Esophagus squamous epithelium (tissue), 5 donors: ENCODE measurements at regions not wholly inside any gene's neighbourhood (a gene's known extent, or its start where the extent isn't known, plus 50 kb on each side); places are given as distances from the start of the nearest gene placed in this dataset.

ENCODE experiments used
- DNase-seq: peaks from one replicate; lab custom pipeline; 2025; lab: John Stamatoyannopoulos, UW
- H3K27ac ChIP-seq, 4 donors: fragments of 200-600 bp; sonication (generic); one replicate each; pipeline ENCODE4 v1.5.1; 2016 to 2019; ENCODE audit warnings: mild to moderate bottlenecking in 1 of 4
- H3K27me3 ChIP-seq, 4 donors: fragments of 200-600 bp; sonication (generic); 1 replicate in 3 of 4; 2 replicates in 1 of 4; pipeline versions ENCODE4 v1.5.1 to v1.6.0; 2017 to 2021; ENCODE audit warnings: antibody characterized with exemption in 1 of 4
- H3K36me3 ChIP-seq, 3 donors: fragments of 200-600 bp; sonication (generic); one replicate each; pipeline ENCODE4 v1.5.1; 2016 to 2019
- H3K4me1 ChIP-seq, 3 donors: fragments of 200-600 bp; sonication (generic); one replicate each; pipeline ENCODE4 v1.5.1; 2017 to 2019
- H3K4me3 ChIP-seq, 4 donors: fragments of 200-600 bp; sonication (generic); 1 replicate in 3 of 4; 2 replicates in 1 of 4; pipeline ENCODE4 v1.5.1; 2016 to 2019; ENCODE audit warnings: mild to moderate bottlenecking in 2 of 4, moderate library complexity in 1 of 4
- H3K9me3 ChIP-seq, 3 donors: fragments of 200-600 bp; sonication (generic); one replicate each; pipeline ENCODE4 v1.5.1; 2016 to 2019
- CTCF ChIP-seq, 6 experiments: fragments of 450-650 bp in 4 of 6; fragments of 200-600 bp in 2 of 6; sonication (generic) in 2 of 6; IDR thresholded peaks; one replicate each; pipeline ENCODE4 v1.5.1; 2016 to 2019; ENCODE audit warnings: antibody characterized with exemption in 6 of 6, mild to moderate bottlenecking in 4 of 6, moderate library complexity in 4 of 6
- POLR2A ChIP-seq, 4 donors: fragments of 450-650 bp; IDR thresholded peaks; one replicate each; pipeline ENCODE4 v1.6.1; 2017; ENCODE audit warnings: antibody characterized with exemption in 4 of 4, mild to moderate bottlenecking in 4 of 4, moderate library complexity in 3 of 4
- WGBS, 2 donors: methylation state at CpG; one replicate each; pipeline ENCODE4 v1.1.5; 2018; 5-methylcytosine and 5-hydroxymethylcytosine counted together
- intact Hi-C: fragments of 100-400 bp; cut with DNase I; formaldehyde crosslinking; loops from one replicate; pipeline ENCODE4 v1.15.0; 2022
- donor health status: DM: yes; HTN: yes; CAD: no.

GRCh38 chr2:103292573-103292972 is 530.7 kb downstream of the TMEM182 start:
- 57 to 61% methylated on average over 6 of the region's 6 CpGs for WGBS, 2 donors
- intact Hi-C loops: no loop called here
- no peaks in the 10 kb centered on the region for H3K27me3 ChIP-seq
- no peak overlapping the region for H3K4me3 ChIP-seq
- no peaks in the 10 kb centered on the region for H3K36me3 ChIP-seq
- H3K9me3 ChIP-seq: no peaks in the 10 kb centered on the region
- no peaks in the 10 kb centered on the region for H3K4me1 ChIP-seq
- TF ChIP-seq POLR2A (IDR thresholded peaks at IDR 0.05): no peak
- no peak for TF ChIP-seq CTCF (IDR thresholded peaks at IDR 0.05)
- DNase-seq: no peak
- no peak overlapping the region for H3K27ac ChIP-seq

GRCh38 chr2:103293067-103293741 is 531.4 kb downstream of the TMEM182 start:
- Histone ChIP-seq H3K27me3 (no peaks in the 10 kb centered on the region), H3K27ac (no peak overlapping the region), H3K36me3 (no peaks in the 10 kb centered on the region), H3K9me3 (no peaks in the 10 kb centered on the region), H3K4me1 (no peaks in the 10 kb centered on the region), H3K4me3 (no peak overlapping the region)
- intact Hi-C loops: no loop called here
- no peak for DNase-seq
- 29 to 43% methylated on average over 10 to 16 of the region's 16 CpGs for WGBS, 2 donors
- TF ChIP-seq CTCF (IDR thresholded peaks at IDR 0.05) (no peak), POLR2A (IDR thresholded peaks at IDR 0.05) (no peak)

- Histone ChIP-seq H3K4me3 (no peak overlapping the region), H3K9me3 (no peaks in the 10 kb centered on the region), H3K4me1 (no peaks in the 10 kb centered on the region), H3K27me3 (no peaks in the 10 kb centered on the region), H3K36me3 (no peaks in the 10 kb centered on the region), H3K27ac (no peak overlapping the region)
- no peak for DNase-seq
- TF ChIP-seq POLR2A (IDR thresholded peaks at IDR 0.05) (no peak), CTCF (IDR thresholded peaks at IDR 0.05) (no peak)
- 30 to 58% methylated on average over 3 of the region's 3 CpGs for WGBS, 2 donors
- intact Hi-C loops: no loop called here
Observed at GRCh38 chr2:103293742-103294077, 531.9 kb downstream of the TMEM182 start.

- no peak overlapping the region for H3K4me3 ChIP-seq
- H3K27me3 ChIP-seq: no peaks in the 10 kb centered on the region
- DNase-seq: no peak
- no peaks in the 10 kb centered on the region for H3K4me1 ChIP-seq
- TF ChIP-seq POLR2A (IDR thresholded peaks at IDR 0.05): no peak
- no peak for TF ChIP-seq CTCF (IDR thresholded peaks at IDR 0.05)
- no peaks in the 10 kb centered on the region for H3K9me3 ChIP-seq
- no peak overlapping the region for H3K27ac ChIP-seq
- 67 to 68% methylated on average over 7 of the region's 7 CpGs for WGBS, 2 donors
- no peaks in the 10 kb centered on the region for H3K36me3 ChIP-seq
- intact Hi-C loops: no loop called here
Observed at GRCh38 chr2:103294420-103294819, 532.6 kb downstream of the TMEM182 start.

- WGBS, 2 donors: 50 to 61% methylated on average over 2 of the region's 2 CpGs
- no peaks in the 10 kb centered on the region for H3K4me1 ChIP-seq
- H3K9me3 ChIP-seq: no peaks in the 10 kb centered on the region
- no peak overlapping the region for H3K4me3 ChIP-seq
- no peak for DNase-seq
- intact Hi-C loops: no loop called here
- TF ChIP-seq CTCF (IDR thresholded peaks at IDR 0.05) (no peak), POLR2A (IDR thresholded peaks at IDR 0.05) (no peak)
- no peaks in the 10 kb centered on the region for H3K36me3 ChIP-seq
- no peak overlapping the region for H3K27ac ChIP-seq
- no peaks in the 10 kb centered on the region for H3K27me3 ChIP-seq
Observed at GRCh38 chr2:103295591-103295990, 533.8 kb downstream of the TMEM182 start.
